ENCODE measurements at regions not wholly inside any gene's neighbourhood (a gene's known extent, or its start where the extent isn't known, plus 50 kb on each side); places are given as distances from the start of the nearest gene placed in this dataset.

- DNase-seq (ENCODE audit: low spot score) (no peak), ATAC-seq (no peak)
- ChIA-PET CTCF (no interaction called here), POLR2A (no interaction called here)
- no peak overlapping the region for H3K27ac Mint-ChIP-seq
- H3K27me3 Mint-ChIP-seq (ENCODE audit: low read depth), result no peaks in the 10 kb centered on the region; the same call in 1 of the 2 replicates
- no peak for TF ChIP-seq PRDM15 (CRISPR knock-in tag; IDR thresholded peaks at IDR 0.05)
- TF ChIP-seq TCF7 (CRISPR knock-in tag; IDR thresholded peaks at IDR 0.05; ENCODE audit: low read depth), result no peak
- no peak for TF ChIP-seq TEAD1 (CRISPR knock-in tag; IDR thresholded peaks at IDR 0.05)
- no peak for TF ChIP-seq NR1H2 (CRISPR knock-in tag; IDR thresholded peaks at IDR 0.05)
- no peak for TF ChIP-seq ZMAT4 (CRISPR knock-in tag; IDR thresholded peaks at IDR 0.05)
- TF ChIP-seq ATF3 (CRISPR knock-in tag; conservative IDR thresholded peaks at IDR 0.05), result no peak
- no peak for TF ChIP-seq ATF2 (CRISPR knock-in tag; IDR thresholded peaks at IDR 0.05; ENCODE audit: borderline replicate concordance, low read depth)
- TF ChIP-seq NR3C1 (CRISPR knock-in tag; conservative IDR thresholded peaks at IDR 0.05; ENCODE audit: low read depth), result no peak
- TF ChIP-seq ATF6 (CRISPR knock-in tag; IDR thresholded peaks at IDR 0.05), result no peak
- no peak for TF ChIP-seq TP53 (CRISPR knock-in tag; IDR thresholded peaks at IDR 0.05)
- no peak for TF ChIP-seq CDX4 (CRISPR knock-in tag; IDR thresholded peaks at IDR 0.05; ENCODE audit: borderline replicate concordance)
- no peak for TF ChIP-seq ZBTB21 (CRISPR knock-in tag; IDR thresholded peaks at IDR 0.05; ENCODE audit: borderline replicate concordance)
- TF ChIP-seq E2F4 (CRISPR knock-in tag; IDR thresholded peaks at IDR 0.05; ENCODE audit: borderline replicate concordance, low read depth), result no peak
- no peak for TF ChIP-seq ZNF263 (CRISPR knock-in tag; IDR thresholded peaks at IDR 0.05; ENCODE audit: low read depth)
- no peak for TF ChIP-seq FOXP1 (CRISPR knock-in tag; IDR thresholded peaks at IDR 0.05; ENCODE audit: borderline replicate concordance)
- TF ChIP-seq ZNF425 (CRISPR knock-in tag; conservative IDR thresholded peaks at IDR 0.05), result no peak
- TF ChIP-seq ZNF423 (CRISPR knock-in tag; IDR thresholded peaks at IDR 0.05), result no peak
- no peak for TF ChIP-seq AFF4 (CRISPR knock-in tag; IDR thresholded peaks at IDR 0.05; ENCODE audit: borderline replicate concordance)
- H3K9me3 Mint-ChIP-seq, result peaks cover 17% of the 10 kb centered on the region
- no peak overlapping the region for H3K4me3 Mint-ChIP-seq
- no peaks in the 10 kb centered on the region for H3K4me1 Mint-ChIP-seq
- no peaks in the 10 kb centered on the region for H3K36me3 Mint-ChIP-seq
Observed at GRCh38 chr7:46589286-46589685, 668.2 kb upstream of the IGFBP3 start.
